ENCODE measurements at regions not wholly inside any gene's neighbourhood (a gene's known extent, or its start where the extent isn't known, plus 50 kb on each side); places are given as distances from the start of the nearest gene placed in this dataset.

DNA sequence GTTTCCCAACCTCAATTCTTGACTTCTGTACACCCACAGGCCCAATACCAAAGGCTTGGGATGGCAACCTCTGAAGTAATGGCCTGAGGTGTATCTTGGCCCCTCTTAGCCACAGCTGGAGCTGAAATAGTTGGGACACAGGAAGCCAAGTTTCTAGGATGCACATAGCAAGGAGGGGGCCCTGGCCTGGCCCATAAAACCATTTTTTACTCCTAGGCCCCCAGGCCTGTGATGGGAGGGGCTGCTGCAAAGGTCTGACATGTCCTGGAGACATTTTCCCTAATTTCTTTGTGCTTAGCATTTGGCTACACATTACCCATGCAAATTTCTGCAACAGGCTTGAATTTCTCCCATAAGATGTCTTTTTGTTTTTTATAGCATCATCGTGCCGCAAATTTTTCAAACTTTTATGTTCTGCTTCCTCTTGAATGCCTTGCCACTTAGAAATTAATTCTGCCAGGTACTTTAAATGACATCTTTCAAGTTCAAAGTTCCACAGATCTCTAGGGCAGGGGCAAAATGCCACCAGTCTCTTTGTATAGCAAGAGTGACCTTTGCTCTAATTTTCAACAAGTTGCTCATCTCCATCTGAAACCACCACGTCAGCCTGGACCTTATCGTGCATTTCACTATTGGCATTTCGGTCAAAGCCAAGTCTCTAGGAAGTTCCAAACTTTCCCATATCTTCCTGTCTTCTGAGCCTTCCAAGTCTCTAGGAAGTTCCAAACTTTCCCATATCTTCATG is 490.8 kb downstream of the IPMK start:
- TF ChIP-seq, protein P1, sequence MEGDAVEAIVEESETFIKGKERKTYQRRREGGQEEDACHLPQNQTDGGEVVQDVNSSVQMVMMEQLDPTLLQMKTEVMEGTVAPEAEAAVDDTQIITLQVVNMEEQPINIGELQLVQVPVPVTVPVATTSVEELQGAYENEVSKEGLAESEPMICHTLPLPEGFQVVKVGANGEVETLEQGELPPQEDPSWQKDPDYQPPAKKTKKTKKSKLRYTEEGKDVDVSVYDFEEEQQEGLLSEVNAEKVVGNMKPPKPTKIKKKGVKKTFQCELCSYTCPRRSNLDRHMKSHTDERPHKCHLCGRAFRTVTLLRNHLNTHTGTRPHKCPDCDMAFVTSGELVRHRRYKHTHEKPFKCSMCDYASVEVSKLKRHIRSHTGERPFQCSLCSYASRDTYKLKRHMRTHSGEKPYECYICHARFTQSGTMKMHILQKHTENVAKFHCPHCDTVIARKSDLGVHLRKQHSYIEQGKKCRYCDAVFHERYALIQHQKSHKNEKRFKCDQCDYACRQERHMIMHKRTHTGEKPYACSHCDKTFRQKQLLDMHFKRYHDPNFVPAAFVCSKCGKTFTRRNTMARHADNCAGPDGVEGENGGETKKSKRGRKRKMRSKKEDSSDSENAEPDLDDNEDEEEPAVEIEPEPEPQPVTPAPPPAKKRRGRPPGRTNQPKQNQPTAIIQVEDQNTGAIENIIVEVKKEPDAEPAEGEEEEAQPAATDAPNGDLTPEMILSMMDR (IDR thresholded peaks at IDR 0.05): no peak
- TF ChIP-seq EZH2 (IDR thresholded peaks at IDR 0.05; ENCODE audit: borderline replicate concordance, insufficient read depth, low read depth, low read length, poor library complexity, severe bottlenecking): no peak
